PC-3 (cell line): ENCODE measurements at regions not wholly inside any gene's neighbourhood (a gene's known extent, or its start where the extent isn't known, plus 50 kb on each side); places are given as distances from the start of the nearest gene placed in this dataset.

Source experiments
- ATAC-seq: fragments of 200-7000 bp; cut with Tn5 transposase; 2 replicates; pipeline ENCODE4 v1.9.1; 2020; ENCODE audit warnings: mild to moderate bottlenecking, moderate library complexity
- BruUV-seq: library from RNA; stranded (reverse); fragments of 400-500 nt; replicated peaks from 2 replicates; lab custom pipeline; 2021; lab: Mats Ljungman, UMichigan
- CTCF ChIA-PET: fragments of 300-600 bp; sonication (Branson Sonifier 250); formaldehyde crosslinking; loops from one replicate; lab custom pipeline; 2022; ENCODE audit warnings: antibody characterized with exemption; lab: Charles Lee
- POLR2A ChIA-PET: fragments of 300-600 bp; sonication (Branson Sonifier 250); formaldehyde crosslinking; loops from one replicate; lab custom pipeline; 2022; ENCODE audit warnings: antibody characterized with exemption; ENCODE audit not compliant: unreplicated experiment; lab: Charles Lee
- DNase-seq: peaks from one replicate; pipeline ENCODE4 v3.0.0-alpha.2; 2015
- H2AFZ ChIP-seq: fragments of 300-600 bp; sonication (generic); 2 replicates; pipeline ENCODE4 v1.6.0; 2016; ENCODE audit warnings: antibody characterized with exemption, low read length
- H3F3A ChIP-seq: fragments of 300-600 bp; sonication (generic); one replicate; pipeline ENCODE4 v1.6.0; 2017; ENCODE audit warnings: antibody characterized with exemption, low read length, control low read depth, mild to moderate bottlenecking; ENCODE audit not compliant: unreplicated experiment
- H3K27ac ChIP-seq: fragments of 300-600 bp; sonication (generic); 2 replicates; pipeline ENCODE4 v1.5.1; 2016; ENCODE audit warnings: mild to moderate bottlenecking, low read length
- H3K27me3 ChIP-seq: fragments of 300-600 bp; sonication (generic); 2 replicates; pipeline ENCODE4 v1.6.1; 2016; ENCODE audit warnings: low read length, mixed read lengths
- H3K36me3 ChIP-seq: fragments of 300-600 bp; sonication (generic); 2 replicates; pipeline ENCODE4 v1.6.1; 2016; ENCODE audit warnings: low read depth, mixed run types, low read length, mixed read lengths
- H3K4me1 ChIP-seq: fragments of 300-600 bp; sonication (generic); 2 replicates; pipeline ENCODE4 v1.5.1; 2016; ENCODE audit warnings: low read length; ENCODE audit not compliant: insufficient read depth
- H3K4me2 ChIP-seq: fragments of 300-600 bp; sonication (generic); 2 replicates; pipeline ENCODE4 v1.6.0; 2016; ENCODE audit warnings: low read length
- H3K4me3 ChIP-seq: fragments of 300-600 bp; sonication (generic); 2 replicates; pipeline ENCODE4 v1.5.1; 2016; ENCODE audit warnings: mild to moderate bottlenecking, low read length, mixed read lengths
- H3K79me2 ChIP-seq: fragments of 300-600 bp; sonication (generic); 2 replicates; pipeline ENCODE4 v1.6.1; 2017; ENCODE audit warnings: low read length, mixed read lengths
- H3K9ac ChIP-seq: fragments of 300-600 bp; sonication (generic); 2 replicates; pipeline ENCODE4 v1.6.0; 2016; ENCODE audit warnings: mild to moderate bottlenecking, low read length
- H3K9me2 ChIP-seq: fragments of 300-600 bp; sonication (generic); replicated peaks from 2 replicates; pipeline ENCODE4 v1.6.1; 2016; ENCODE audit warnings: mixed run types, low read length, mixed read lengths
- H3K9me3 ChIP-seq: fragments of 300-600 bp; sonication (generic); 2 replicates; pipeline ENCODE4 v1.6.1; 2016; ENCODE audit warnings: low read length, mixed read lengths
- H4K20me1 ChIP-seq: fragments of 300-600 bp; sonication (generic); 2 replicates; pipeline ENCODE4 v1.6.1; 2016; ENCODE audit warnings: low read length, mixed read lengths
- CTCF ChIP-seq: fragments of 300-600 bp; sonication (generic); conservative IDR thresholded peaks from 2 replicates; pipeline ENCODE4 v1.5.1; 2017; ENCODE audit warnings: antibody characterized with exemption, low read depth, mild to moderate bottlenecking, low read length
- EZH2 ChIP-seq: fragments of 300-600 bp; sonication (generic); IDR thresholded peaks from one replicate; pipeline ENCODE4 v1.6.1; 2017; ENCODE audit warnings: antibody characterized with exemption, mild to moderate bottlenecking, low read length; ENCODE audit not compliant: unreplicated experiment
- EZH2phosphoT487 ChIP-seq: fragments of 300-600 bp; sonication (generic); IDR thresholded peaks from 2 replicates; pipeline ENCODE4 v1.6.1; 2018; ENCODE audit warnings: mild to moderate bottlenecking, antibody characterized with exemption, low read length, borderline replicate concordance
- intact Hi-C: fragments of 100-400 bp; cut with micrococcal nuclease; formaldehyde crosslinking; loops from 2 replicates; pipeline ENCODE4 v1.9.0; 2023

GRCh38 chr2:122366969-122367645, 611.7 kb downstream of the TSN start:
- no TSS peak for BruUV-seq
- Histone ChIP-seq H2AFZ (no peak overlapping the region), H3K4me2 (no peak overlapping the region), H3K9me2 (no peaks in the 10 kb centered on the region), H3K36me3 (no peaks in the 10 kb centered on the region), H3K79me2 (no peaks in the 10 kb centered on the region), H3K9ac (no peak overlapping the region), H3K4me3 (no peak overlapping the region), H3K27ac (no peak overlapping the region), H3K27me3 (peaks cover 20% of the 10 kb centered on the region), H3K9me3 (no peaks in the 10 kb centered on the region), H3F3A (no peaks in the 10 kb centered on the region), H4K20me1 (no peaks in the 10 kb centered on the region), H3K4me1 (no peaks in the 10 kb centered on the region)
- TF ChIP-seq CTCF (no peak), EZH2 (no peak), EZH2phosphoT487 (no peak)
- ATAC-seq (no peak), DNase-seq (no peak)
- POLR2A ChIA-PET: no interaction called here
- CTCF ChIA-PET: no interaction called here
- intact Hi-C loops: no loop called here

GRCh38 chr2:122367646-122368010, 612.2 kb downstream of the TSN start:
- Histone ChIP-seq H3K9me2 (no peaks in the 10 kb centered on the region), H3K36me3 (no peaks in the 10 kb centered on the region), H3K4me1 (no peaks in the 10 kb centered on the region), H3K79me2 (no peaks in the 10 kb centered on the region), H3K4me2 (no peak overlapping the region), H4K20me1 (no peaks in the 10 kb centered on the region), H3K4me3 (no peak overlapping the region), H3K9me3 (no peaks in the 10 kb centered on the region), H3K9ac (no peak overlapping the region), H3F3A (no peaks in the 10 kb centered on the region), H3K27me3 (peaks cover 15% of the 10 kb centered on the region), H3K27ac (no peak overlapping the region), H2AFZ (no peak overlapping the region)
- POLR2A ChIA-PET: no interaction called here
- TF ChIP-seq EZH2phosphoT487: no peak
- TF ChIP-seq EZH2: no peak
- no peak for TF ChIP-seq CTCF
- ATAC-seq (no peak), DNase-seq (no peak)
- CTCF ChIA-PET: no interaction called here
- intact Hi-C loops: no loop called here
- no TSS peak for BruUV-seq

GRCh38 chr2:122368576-122369243, 613.3 kb downstream of the TSN start:
- Histone ChIP-seq H3K9ac (no peak overlapping the region), H3K36me3 (no peaks in the 10 kb centered on the region), H2AFZ (no peak overlapping the region), H3K79me2 (no peaks in the 10 kb centered on the region), H3K27me3 (peaks cover 9% of the 10 kb centered on the region), H3K9me2 (no peaks in the 10 kb centered on the region), H3K9me3 (no peaks in the 10 kb centered on the region), H3K4me3 (no peak overlapping the region), H3F3A (no peaks in the 10 kb centered on the region), H3K27ac (no peak overlapping the region), H3K4me1 (no peaks in the 10 kb centered on the region), H3K4me2 (no peak overlapping the region), H4K20me1 (no peaks in the 10 kb centered on the region)
- intact Hi-C loops: no loop called here
- ChIA-PET CTCF (no interaction called here), POLR2A (no interaction called here)
- TF ChIP-seq EZH2: no peak
- no peak; the same call in 1 of the 2 replicates for TF ChIP-seq CTCF
- TF ChIP-seq EZH2phosphoT487: no peak
- no TSS peak for BruUV-seq
- no peak for ATAC-seq
- peak; percentile 8 for DNase-seq
